ENCODE measurements at regions not wholly inside any gene's neighbourhood (a gene's known extent, or its start where the extent isn't known, plus 50 kb on each side); places are given as distances from the start of the nearest gene placed in this dataset.
"Not testable (repeated sequence)": the region's sequence is repeated elsewhere in the genome, so short reads cannot be mapped to it uniquely, and the experiment has no call there.

- DNase-seq, result not testable (repeated sequence)
These were observed 100.0 kb upstream of the PZP start for GRCh38 chr12:9308163-9308562.

GRCh38 chr12:9307255-9307654, 99.1 kb upstream of the PZP start:
- not testable (repeated sequence) for H3K4me3 Mint-ChIP-seq (ENCODE audit: unreplicated experiment); H3K36me3 Mint-ChIP-seq (ENCODE audit: unreplicated experiment); H3K4me1 Mint-ChIP-seq (ENCODE audit: low read depth, unreplicated experiment); DNase-seq; H3K27me3 Mint-ChIP-seq (ENCODE audit: unreplicated experiment); H3K9me3 Mint-ChIP-seq (ENCODE audit: unreplicated experiment); H3K27ac Mint-ChIP-seq (ENCODE audit: unreplicated experiment)

More at GRCh38 chr12:9308163-9308562, 100.0 kb upstream of the PZP start:
- H3K4me3 Mint-ChIP-seq (ENCODE audit: unreplicated experiment); H3K9me3 Mint-ChIP-seq (ENCODE audit: unreplicated experiment); H3K36me3 Mint-ChIP-seq (ENCODE audit: unreplicated experiment); H3K4me1 Mint-ChIP-seq (ENCODE audit: low read depth, unreplicated experiment); H3K27ac Mint-ChIP-seq (ENCODE audit: unreplicated experiment); H3K27me3 Mint-ChIP-seq (ENCODE audit: unreplicated experiment): not testable (repeated sequence)

- not testable (repeated sequence) for H3K9me3 Mint-ChIP-seq (ENCODE audit: unreplicated experiment); H3K27me3 Mint-ChIP-seq (ENCODE audit: unreplicated experiment); H3K27ac Mint-ChIP-seq (ENCODE audit: unreplicated experiment); DNase-seq; H3K4me3 Mint-ChIP-seq (ENCODE audit: unreplicated experiment); H3K4me1 Mint-ChIP-seq (ENCODE audit: low read depth, unreplicated experiment); H3K36me3 Mint-ChIP-seq (ENCODE audit: unreplicated experiment)
These were observed 97.8 kb upstream of the PZP start for GRCh38 chr12:9306004-9306403.

GRCh38 chr12:9304540-9304939, 96.3 kb upstream of the PZP start:
- not testable (repeated sequence) for H3K4me1 Mint-ChIP-seq (ENCODE audit: low read depth, unreplicated experiment); DNase-seq; H3K36me3 Mint-ChIP-seq (ENCODE audit: unreplicated experiment); H3K4me3 Mint-ChIP-seq (ENCODE audit: unreplicated experiment); H3K27ac Mint-ChIP-seq (ENCODE audit: unreplicated experiment); H3K27me3 Mint-ChIP-seq (ENCODE audit: unreplicated experiment); H3K9me3 Mint-ChIP-seq (ENCODE audit: unreplicated experiment)

- not testable (repeated sequence) for H3K36me3 Mint-ChIP-seq (ENCODE audit: unreplicated experiment); H3K27ac Mint-ChIP-seq (ENCODE audit: unreplicated experiment); H3K9me3 Mint-ChIP-seq (ENCODE audit: unreplicated experiment); H3K27me3 Mint-ChIP-seq (ENCODE audit: unreplicated experiment); DNase-seq; H3K4me3 Mint-ChIP-seq (ENCODE audit: unreplicated experiment); H3K4me1 Mint-ChIP-seq (ENCODE audit: low read depth, unreplicated experiment)
These were observed 87.7 kb upstream of the PZP start for GRCh38 chr12:9295872-9296271.

GRCh38 chr12:9294072-9294620, 86.0 kb upstream of the PZP start:
- not testable (repeated sequence) for H3K9me3 Mint-ChIP-seq (ENCODE audit: unreplicated experiment); H3K27ac Mint-ChIP-seq (ENCODE audit: unreplicated experiment); H3K36me3 Mint-ChIP-seq (ENCODE audit: unreplicated experiment); H3K27me3 Mint-ChIP-seq (ENCODE audit: unreplicated experiment); H3K4me3 Mint-ChIP-seq (ENCODE audit: unreplicated experiment); DNase-seq; H3K4me1 Mint-ChIP-seq (ENCODE audit: low read depth, unreplicated experiment)

- H3K9me3 Mint-ChIP-seq (ENCODE audit: unreplicated experiment); H3K4me3 Mint-ChIP-seq (ENCODE audit: unreplicated experiment); H3K36me3 Mint-ChIP-seq (ENCODE audit: unreplicated experiment); DNase-seq; H3K27ac Mint-ChIP-seq (ENCODE audit: unreplicated experiment); H3K4me1 Mint-ChIP-seq (ENCODE audit: low read depth, unreplicated experiment); H3K27me3 Mint-ChIP-seq (ENCODE audit: unreplicated experiment): not testable (repeated sequence)
These were observed 85.2 kb upstream of the PZP start for GRCh38 chr12:9293391-9293790.

GRCh38 chr12:9289984-9290383, 81.8 kb upstream of the PZP start:
- not testable (repeated sequence) for H3K9me3 Mint-ChIP-seq (ENCODE audit: unreplicated experiment); H3K27me3 Mint-ChIP-seq (ENCODE audit: unreplicated experiment); DNase-seq; H3K36me3 Mint-ChIP-seq (ENCODE audit: unreplicated experiment); H3K4me3 Mint-ChIP-seq (ENCODE audit: unreplicated experiment); H3K27ac Mint-ChIP-seq (ENCODE audit: unreplicated experiment); H3K4me1 Mint-ChIP-seq (ENCODE audit: low read depth, unreplicated experiment)

GRCh38 chr12:9284724-9285123, 76.5 kb upstream of the PZP start:
- H3K36me3 Mint-ChIP-seq (ENCODE audit: unreplicated experiment); H3K9me3 Mint-ChIP-seq (ENCODE audit: unreplicated experiment); H3K4me3 Mint-ChIP-seq (ENCODE audit: unreplicated experiment); DNase-seq; H3K27me3 Mint-ChIP-seq (ENCODE audit: unreplicated experiment); H3K4me1 Mint-ChIP-seq (ENCODE audit: low read depth, unreplicated experiment); H3K27ac Mint-ChIP-seq (ENCODE audit: unreplicated experiment): not testable (repeated sequence)

- H3K4me1 Mint-ChIP-seq (ENCODE audit: low read depth, unreplicated experiment); H3K4me3 Mint-ChIP-seq (ENCODE audit: unreplicated experiment); H3K27ac Mint-ChIP-seq (ENCODE audit: unreplicated experiment); H3K9me3 Mint-ChIP-seq (ENCODE audit: unreplicated experiment); H3K27me3 Mint-ChIP-seq (ENCODE audit: unreplicated experiment); H3K36me3 Mint-ChIP-seq (ENCODE audit: unreplicated experiment): not testable (repeated sequence)
- peak; percentile 23 for DNase-seq
These were observed 76.0 kb upstream of the PZP start for GRCh38 chr12:9284197-9284596.

GRCh38 chr12:9283346-9284095, 75.3 kb upstream of the PZP start:
- not testable (repeated sequence) for H3K27me3 Mint-ChIP-seq (ENCODE audit: unreplicated experiment); H3K4me1 Mint-ChIP-seq (ENCODE audit: low read depth, unreplicated experiment); H3K9me3 Mint-ChIP-seq (ENCODE audit: unreplicated experiment); H3K27ac Mint-ChIP-seq (ENCODE audit: unreplicated experiment); H3K36me3 Mint-ChIP-seq (ENCODE audit: unreplicated experiment)
- H3K4me3 Mint-ChIP-seq (ENCODE audit: unreplicated experiment), result peak overlapping the region; percentile 89
- DNase-seq, result peak; percentile 78

Measured in glutamatergic neuron (in vitro differentiated cells).